Stimulated activated CD4-positive, alpha-beta T cell treated with anti-CD3 and anti-CD28 coated beads, Interleukin-12 subunit alpha, Interleukin-12 subunit beta, amount 100 ng/mL, for 24 hours (primary cell): ENCODE measurements at regions not wholly inside any gene's neighbourhood (a gene's known extent, or its start where the extent isn't known, plus 50 kb on each side); places are given as distances from the start of the nearest gene placed in this dataset.

Experiments
- DNase-seq, 2 experiments: peaks; one replicate each; pipeline ENCODE4 v3.0.0-alpha.2; 2020; ENCODE audit warnings: low read depth in 2 of 2

DNA sequence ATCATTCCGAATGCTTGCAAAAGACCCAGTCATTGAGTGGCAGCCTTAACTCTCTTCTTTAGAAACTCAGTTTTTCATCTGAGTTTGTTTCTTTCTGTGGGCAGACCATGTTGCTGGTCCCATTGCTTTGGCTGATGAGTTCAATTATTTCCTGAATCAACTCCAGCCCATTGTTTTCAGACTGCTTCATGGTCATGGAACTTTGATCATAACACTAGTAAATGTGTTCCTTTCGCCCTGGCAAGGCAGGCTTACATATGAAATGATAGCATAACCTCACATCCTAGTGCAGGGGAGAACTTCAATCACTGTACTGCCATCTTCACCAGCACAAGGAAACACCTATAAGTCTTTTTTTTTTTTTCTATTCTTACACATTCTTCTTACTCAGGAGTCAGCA is 50.0 kb upstream of the DUSP10 start:
- DNase-seq, result no peak
